Adrenal gland (tissue), 9 donors: ENCODE measurements at regions not wholly inside any gene's neighbourhood (a gene's known extent, or its start where the extent isn't known, plus 50 kb on each side); places are given as distances from the start of the nearest gene placed in this dataset.

ENCODE experiments used
- DNase-seq, 7 donors: peaks; one replicate each; pipeline ENCODE4 v3.0.0-alpha.2; 2019 to 2020
- H3K27ac ChIP-seq, 5 donors: fragments of 200-600 bp; sonication (generic) in 4 of 5; 1 replicate in 3 of 5; 2 replicates in 2 of 5; pipeline versions ENCODE4 v1.5.1 to v1.8.0; 2016 to 2020; ENCODE audit warnings: mild to moderate bottlenecking in 1 of 5
- H3K27me3 ChIP-seq: fragments of 200-600 bp; 2 replicates; pipeline ENCODE4 v1.8.0; 2021
- H3K36me3 ChIP-seq, 2 donors: fragments of 200-600 bp; replicated peaks in 1 of 2; 1 replicate in 1 of 2; 2 replicates in 1 of 2; pipeline versions ENCODE4 v1.5.1 to v1.8.0; 2018 to 2022
- H3K4me1 ChIP-seq, 2 donors: fragments of 200-600 bp; replicated peaks in 1 of 2; 1 replicate in 1 of 2; 2 replicates in 1 of 2; pipeline versions ENCODE4 v1.5.1 to v1.8.0; 2018 to 2021
- H3K4me3 ChIP-seq, 4 donors: fragments of 200-600 bp; sonication (generic) in 3 of 4; one replicate each; pipeline ENCODE4 v1.5.1; 2016 to 2018
- H3K9me3 ChIP-seq, 3 donors: fragments of 200-600 bp; sonication (generic) in 1 of 3; replicated peaks in 1 of 3; 1 replicate in 2 of 3; 2 replicates in 1 of 3; pipeline versions ENCODE4 v1.5.1 to v1.8.0; 2016 to 2021
- CTCF ChIP-seq, 6 experiments: fragments of 450-650 bp in 4 of 6; fragments of 200-600 bp in 2 of 6; sonication (generic) in 1 of 6; IDR thresholded peaks; 1 replicate in 5 of 6; 2 replicates in 1 of 6; pipeline versions ENCODE4 v1.5.1 to v1.8.0; 2016 to 2021; ENCODE audit warnings: antibody characterized with exemption in 6 of 6, mild to moderate bottlenecking in 2 of 6, moderate library complexity in 1 of 6
- POLR2A ChIP-seq, 2 donors: fragments of 450-650 bp; IDR thresholded peaks; one replicate each; pipeline ENCODE4 v1.6.1; 2017; ENCODE audit warnings: antibody characterized with exemption in 2 of 2, mild to moderate bottlenecking in 2 of 2, moderate library complexity in 1 of 2
- WGBS, 4 donors: extraction: QIAGEN DNeasy Blood & Tissue Kit in 2 of 4; methylation state at CpG; one replicate each; pipeline versions ENCODE4 v1.1.5 to v1.1.7; 2013 to 2017; 5-methylcytosine and 5-hydroxymethylcytosine counted together
- intact Hi-C, 2 donors: fragments of 100-400 bp; cut with DNase I; formaldehyde crosslinking; loops; one replicate each; pipeline versions ENCODE4 v1.14.1 to v1.15.0; 2022 to 2023
- donor health status: healthy with polysubstance abuse.
- donor health status: Bipolar disorder and iron deficiency.
- donor health status: DM: yes; HTN: yes; CAD: no.
- donor health status: DM: no; HTN: no; CAD: no.
- donor health status: DM: no; HTN: no; CAD: no.

- Histone ChIP-seq H3K9me3 (no peaks in the 10 kb centered on the region), H3K4me3 (no peak overlapping the region), H3K4me1 (peaks cover 0 to 5% of the 10 kb centered on the region in 2 donors), H3K36me3 (no peaks in the 10 kb centered on the region), H3K27ac (no peak overlapping the region), H3K27me3 (no peaks in the 10 kb centered on the region)
- intact Hi-C loops, result no loop called here
- WGBS, 4 donors, result 80 to 91% (median 84%) methylated on average over 3 of the region's 3 CpGs
- TF ChIP-seq POLR2A (IDR thresholded peaks at IDR 0.05) (no peak), CTCF (IDR thresholded peaks at IDR 0.05) (no peak)
- no peak for DNase-seq
Measured at GRCh38 chr5:54608423-54609085, 91.0 kb downstream of the SNX18 start.

GRCh38 chr5:54607006-54607405 is 89.4 kb downstream of the SNX18 start:
- H3K27me3 ChIP-seq, result no peaks in the 10 kb centered on the region
- DNase-seq, result no peak
- H3K4me1 ChIP-seq, result no peaks in the 10 kb centered on the region
- WGBS, 4 donors, result 87 to 94% (median 91%) methylated on average over 3 of the region's 3 CpGs
- H3K36me3 ChIP-seq, result no peaks in the 10 kb centered on the region
- no peak for TF ChIP-seq CTCF (IDR thresholded peaks at IDR 0.05)
- no peak overlapping the region for H3K4me3 ChIP-seq
- no peak overlapping the region for H3K27ac ChIP-seq
- H3K9me3 ChIP-seq, result no peaks in the 10 kb centered on the region
- intact Hi-C loops, result no loop called here

- intact Hi-C loops, result no loop called here
- no peak overlapping the region for H3K27ac ChIP-seq
- TF ChIP-seq CTCF (IDR thresholded peaks at IDR 0.05), result no peak
- TF ChIP-seq POLR2A (IDR thresholded peaks at IDR 0.05), result no peak
Measured at GRCh38 chr5:54603372-54603771, 85.8 kb downstream of the SNX18 start.

GRCh38 chr5:54602475-54602874 is 84.9 kb downstream of the SNX18 start:
- WGBS, 4 donors, result 83 to 89% (median 86%) methylated on average over 7 of the region's 7 CpGs
- no peak for DNase-seq
- TF ChIP-seq POLR2A (IDR thresholded peaks at IDR 0.05), result no peak
- TF ChIP-seq CTCF (IDR thresholded peaks at IDR 0.05), result no peak
- intact Hi-C loops, result no loop called here
- Histone ChIP-seq H3K4me3 (no peak overlapping the region), H3K27me3 (no peaks in the 10 kb centered on the region), H3K4me1 (no peaks in the 10 kb centered on the region), H3K9me3 (no peaks in the 10 kb centered on the region), H3K27ac (no peak overlapping the region), H3K36me3 (no peaks in the 10 kb centered on the region)

More at GRCh38 chr5:54603372-54603771, 85.8 kb downstream of the SNX18 start:
- Histone ChIP-seq H3K4me1 (no peaks in the 10 kb centered on the region), H3K4me3 (no peak overlapping the region), H3K9me3 (no peaks in the 10 kb centered on the region), H3K36me3 (no peaks in the 10 kb centered on the region), H3K27me3 (no peaks in the 10 kb centered on the region)
- no peak for DNase-seq
- 19 to 39% (median 31%) methylated on average over 1 of the region's 1 CpG for WGBS, 4 donors
